SK-N-MC (cell line): ENCODE measurements at regions not wholly inside any gene's neighbourhood (a gene's known extent, or its start where the extent isn't known, plus 50 kb on each side); places are given as distances from the start of the nearest gene placed in this dataset.

ENCODE experiments used
- EZH2 ChIP-seq: fragments of 200-600 bp; sonication (generic); IDR thresholded peaks from one replicate; pipeline ENCODE4 v1.6.1; 2017; ENCODE audit warnings: antibody characterized with exemption
- POLR2AphosphoS5 ChIP-seq: IDR thresholded peaks from 2 replicates; pipeline ENCODE4 v1.6.1; 2012; ENCODE audit warnings: mild to moderate bottlenecking, low read depth, low read length, borderline replicate concordance

DNA sequence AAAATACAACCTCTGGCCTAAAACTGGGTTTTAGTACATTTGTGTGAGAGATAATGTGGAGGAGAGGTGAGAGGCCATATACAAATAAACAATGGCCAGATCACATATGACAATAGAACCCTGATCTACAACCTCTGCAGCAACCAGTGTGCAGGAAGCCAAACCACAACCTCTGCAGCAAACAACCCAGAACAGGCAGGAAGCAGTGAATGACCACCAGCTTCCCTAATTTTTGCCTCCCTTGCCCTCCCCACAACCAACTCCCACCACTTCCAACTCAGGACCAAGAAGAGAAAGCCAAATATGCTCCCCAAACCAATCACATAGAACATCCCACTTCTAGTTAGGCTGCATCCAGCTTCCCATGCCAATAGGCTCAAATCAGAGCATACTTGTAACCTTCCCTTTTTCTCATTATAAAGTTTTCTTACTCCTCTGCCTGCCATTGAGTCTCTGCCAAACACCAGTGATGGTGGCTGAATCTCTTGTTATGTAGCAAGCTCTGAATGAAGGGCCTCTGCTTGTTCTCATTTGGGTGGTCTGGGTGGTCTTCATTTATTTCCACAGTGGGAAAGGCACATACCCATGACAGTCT is 102.6 kb upstream of the GAP43 start:
- TF ChIP-seq EZH2 (no peak), POLR2AphosphoS5 (no peak)
